Cardiac muscle cell (in vitro differentiated cells and primary cell): ENCODE measurements at regions not wholly inside any gene's neighbourhood (a gene's known extent, or its start where the extent isn't known, plus 50 kb on each side); places are given as distances from the start of the nearest gene placed in this dataset.
"Not testable (repeated sequence)": the region's sequence is repeated elsewhere in the genome, so short reads cannot be mapped to it uniquely, and the experiment has no call there.

ENCODE experiments used
- DNase-seq, 2 donors: peaks; one replicate each; pipeline versions ENCODE4 v3.0.0 to v3.0.0-alpha.2; 2010 to 2017; ENCODE audit warnings: low read depth in 1 of 2, low spot score in 1 of 2
- H3K27ac ChIP-seq: fragments of 200-600 bp; sonication (generic); 2 replicates; pipeline ENCODE4 v1.5.1; 2016
- H3K27me3 ChIP-seq: fragments of 200-600 bp; sonication (generic); 2 replicates; pipeline ENCODE4 v1.6.0; 2016; ENCODE audit warnings: control low read depth
- H3K36me3 ChIP-seq: fragments of 200-600 bp; sonication (generic); 2 replicates; pipeline ENCODE4 v1.5.1; 2016; ENCODE audit warnings: control low read depth
- H3K4me1 ChIP-seq: fragments of 200-600 bp; sonication (generic); 2 replicates; pipeline ENCODE4 v1.8.1; 2017; ENCODE audit warnings: low read depth, mild to moderate bottlenecking, mixed run types
- H3K4me3 ChIP-seq: fragments of 200-600 bp; sonication (generic); 2 replicates; pipeline ENCODE4 v1.5.1; 2016; ENCODE audit warnings: mild to moderate bottlenecking
- H3K9me3 ChIP-seq: fragments of 200-600 bp; sonication (generic); 2 replicates; pipeline ENCODE4 v1.5.1; 2017; ENCODE audit warnings: low read depth, mild to moderate bottlenecking, control low read depth
- TF ChIP-seq, protein P1 (sequence below): IDR thresholded peaks from 2 replicates; pipeline ENCODE4 v1.5.1; 2012; ENCODE audit warnings: low read depth, mild to moderate bottlenecking, low read length

DNA sequence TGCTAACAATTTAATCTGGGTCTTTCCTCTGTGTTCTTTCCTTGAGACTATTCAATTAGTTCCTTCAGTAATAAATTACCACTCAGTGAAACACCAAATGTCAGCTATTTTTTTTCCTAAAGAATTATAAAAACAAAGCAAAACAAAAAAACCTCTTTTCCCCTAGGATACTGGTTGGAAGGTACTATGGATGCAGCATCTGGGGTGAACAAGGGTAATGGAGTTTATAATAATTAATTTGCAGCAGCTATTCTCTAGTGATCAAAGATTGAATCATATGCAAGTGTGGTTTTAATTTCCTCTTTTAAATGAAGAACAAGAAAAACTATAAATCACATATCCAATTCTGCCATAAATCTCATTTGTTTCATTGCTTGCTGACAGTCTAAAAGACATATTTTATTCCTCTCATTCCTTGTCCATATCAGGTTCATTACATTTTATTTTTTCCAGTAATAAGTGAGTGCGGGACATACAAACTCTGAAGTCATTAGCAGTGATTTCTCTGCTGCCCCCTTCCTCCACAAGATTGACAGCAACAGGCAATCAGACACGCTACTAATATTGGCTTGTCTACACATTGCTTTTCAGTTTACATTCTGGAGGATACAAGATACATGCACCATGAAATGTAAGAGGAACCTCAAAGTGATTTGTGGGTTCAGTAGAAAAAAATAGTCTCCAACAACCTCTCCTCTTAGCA lies 1093.4 kb upstream of the SLIT2 start:
- DNase-seq = no peak
- Histone ChIP-seq H3K4me3 (no peak overlapping the region), H3K36me3 (no peaks in the 10 kb centered on the region), H3K27me3 (no peaks in the 10 kb centered on the region), H3K27ac (no peak overlapping the region), H3K9me3 (no peaks in the 10 kb centered on the region), H3K4me1 (no peaks in the 10 kb centered on the region)
- TF ChIP-seq, protein P1, sequence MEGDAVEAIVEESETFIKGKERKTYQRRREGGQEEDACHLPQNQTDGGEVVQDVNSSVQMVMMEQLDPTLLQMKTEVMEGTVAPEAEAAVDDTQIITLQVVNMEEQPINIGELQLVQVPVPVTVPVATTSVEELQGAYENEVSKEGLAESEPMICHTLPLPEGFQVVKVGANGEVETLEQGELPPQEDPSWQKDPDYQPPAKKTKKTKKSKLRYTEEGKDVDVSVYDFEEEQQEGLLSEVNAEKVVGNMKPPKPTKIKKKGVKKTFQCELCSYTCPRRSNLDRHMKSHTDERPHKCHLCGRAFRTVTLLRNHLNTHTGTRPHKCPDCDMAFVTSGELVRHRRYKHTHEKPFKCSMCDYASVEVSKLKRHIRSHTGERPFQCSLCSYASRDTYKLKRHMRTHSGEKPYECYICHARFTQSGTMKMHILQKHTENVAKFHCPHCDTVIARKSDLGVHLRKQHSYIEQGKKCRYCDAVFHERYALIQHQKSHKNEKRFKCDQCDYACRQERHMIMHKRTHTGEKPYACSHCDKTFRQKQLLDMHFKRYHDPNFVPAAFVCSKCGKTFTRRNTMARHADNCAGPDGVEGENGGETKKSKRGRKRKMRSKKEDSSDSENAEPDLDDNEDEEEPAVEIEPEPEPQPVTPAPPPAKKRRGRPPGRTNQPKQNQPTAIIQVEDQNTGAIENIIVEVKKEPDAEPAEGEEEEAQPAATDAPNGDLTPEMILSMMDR = no peak

GRCh38 chr4:19156786-19157185 lies 1094.9 kb upstream of the SLIT2 start:
- Histone ChIP-seq H3K27me3 (no peaks in the 10 kb centered on the region), H3K4me1 (no peaks in the 10 kb centered on the region), H3K4me3 (no peak overlapping the region), H3K27ac (no peak overlapping the region), H3K36me3 (no peaks in the 10 kb centered on the region), H3K9me3 (no peaks in the 10 kb centered on the region)
- no peak for DNase-seq
- TF ChIP-seq, protein P1 = no peak

DNA sequence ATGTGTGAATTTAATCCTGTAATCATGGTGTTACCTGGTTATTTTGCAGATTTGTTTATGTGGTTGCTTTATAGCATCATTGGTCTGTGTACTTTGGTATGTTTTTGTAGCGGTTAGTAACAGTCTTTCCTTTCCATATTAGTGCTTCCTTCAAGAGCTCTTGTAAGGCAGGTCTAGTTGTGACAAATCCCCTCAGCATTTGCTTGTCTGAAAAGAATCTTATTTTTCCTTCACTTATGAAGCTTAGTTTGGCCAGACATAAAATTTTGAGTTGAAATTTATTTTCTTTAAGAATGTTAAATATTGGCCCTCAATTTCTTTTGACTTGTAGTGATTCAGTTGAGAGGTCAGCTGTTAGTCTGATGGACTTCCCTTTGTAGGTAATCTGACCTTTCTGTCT lies 1096.1 kb upstream of the SLIT2 start:
- H3K27ac ChIP-seq = no peak overlapping the region
- H3K4me1 ChIP-seq = no peaks in the 10 kb centered on the region
- no peaks in the 10 kb centered on the region for H3K9me3 ChIP-seq
- no peaks in the 10 kb centered on the region for H3K36me3 ChIP-seq
- TF ChIP-seq, protein P1 = no peak
- no peak overlapping the region for H3K4me3 ChIP-seq
- no peak for DNase-seq
- H3K27me3 ChIP-seq = no peaks in the 10 kb centered on the region

DNA sequence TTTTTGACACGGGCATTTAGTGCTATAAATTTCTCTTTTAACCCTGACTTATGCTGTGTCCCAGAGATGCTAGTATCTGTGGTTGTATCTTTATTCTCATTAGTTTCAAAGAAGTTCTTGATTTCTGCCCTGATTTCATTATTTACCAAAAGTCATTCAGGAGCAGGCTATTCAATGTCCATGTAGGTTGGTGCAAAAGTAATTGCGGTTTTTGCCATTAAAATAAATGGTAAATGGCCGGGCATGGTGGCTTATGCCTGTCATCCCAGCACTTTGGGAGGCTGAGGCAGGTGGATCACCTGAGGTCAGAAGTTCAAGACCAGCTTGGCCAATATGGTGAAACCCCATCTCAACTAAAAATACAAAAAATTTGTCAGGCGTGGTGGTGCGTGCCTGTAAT lies 1097.4 kb upstream of the SLIT2 start:
- not testable (repeated sequence) for H3K27ac ChIP-seq, H3K4me1 ChIP-seq, H3K27me3 ChIP-seq, DNase-seq, H3K9me3 ChIP-seq, H3K4me3 ChIP-seq, H3K36me3 ChIP-seq

GRCh38 chr4:19152264-19152663 lies 1099.4 kb upstream of the SLIT2 start:
- no peak for DNase-seq
- TF ChIP-seq, protein P1 = no peak
- H3K27me3 ChIP-seq = no peaks in the 10 kb centered on the region
- no peaks in the 10 kb centered on the region for H3K9me3 ChIP-seq
- H3K36me3 ChIP-seq = no peaks in the 10 kb centered on the region
- H3K4me3 ChIP-seq = no peak overlapping the region
- H3K27ac ChIP-seq = no peak overlapping the region
- no peaks in the 10 kb centered on the region for H3K4me1 ChIP-seq

- no peaks in the 10 kb centered on the region for H3K9me3 ChIP-seq
- no peak overlapping the region for H3K27ac ChIP-seq
- H3K36me3 ChIP-seq = no peaks in the 10 kb centered on the region
- no peak overlapping the region for H3K4me3 ChIP-seq
- DNase-seq = no peak
- TF ChIP-seq, protein P1 = no peak
- no peaks in the 10 kb centered on the region for H3K27me3 ChIP-seq
- no peaks in the 10 kb centered on the region for H3K4me1 ChIP-seq
Measured at GRCh38 chr4:19151684-19152083, 1100.0 kb upstream of the SLIT2 start.
